Left lung (tissue), 4 donors: ENCODE measurements at regions not wholly inside any gene's neighbourhood (a gene's known extent, or its start where the extent isn't known, plus 50 kb on each side); places are given as distances from the start of the nearest gene placed in this dataset.
A peak's percentile ranks its signal among the peaks of the same experiment; 100 is the strongest.
"Not testable (repeated sequence)": the region's sequence is repeated elsewhere in the genome, so short reads cannot be mapped to it uniquely, and the experiment has no call there.

Source experiments
- ATAC-seq: fragments of 200-7000 bp; cut with Tn5 transposase; one replicate; pipeline ENCODE4 v1.9.1; 2020; ENCODE audit warnings: moderate library complexity
- DNase-seq, 4 donors: peaks; one replicate each; pipeline ENCODE4 v3.0.0-alpha.2; 2013 to 2020
- H3K27ac ChIP-seq, 2 donors: fragments of 200-600 bp; sonication (generic) in 1 of 2; one replicate each; pipeline versions ENCODE4 v1.5.0 to v1.8.0; 2020 to 2021
- H3K27me3 ChIP-seq, 2 donors: fragments of 200-600 bp; sonication (generic) in 1 of 2; one replicate each; pipeline versions ENCODE4 v1.5.0 to v1.8.0; 2020 to 2021
- H3K36me3 ChIP-seq, 2 donors: fragments of 200-600 bp; sonication (generic) in 1 of 2; one replicate each; pipeline versions ENCODE4 v1.5.0 to v1.8.0; 2020 to 2021
- H3K4me1 ChIP-seq, 2 donors: fragments of 200-600 bp; one replicate each; pipeline ENCODE4 v1.8.0; 2021
- H3K4me3 ChIP-seq, 2 donors: fragments of 200-600 bp; sonication (generic) in 1 of 2; one replicate each; pipeline versions ENCODE4 v1.5.0 to v1.8.0; 2020 to 2021; ENCODE audit warnings: mild to moderate bottlenecking in 1 of 2
- H3K9me3 ChIP-seq, 2 donors: fragments of 200-600 bp; sonication (generic) in 1 of 2; one replicate each; pipeline versions ENCODE4 v1.5.0 to v1.8.0; 2020 to 2021
- intact Hi-C, 2 donors: fragments of 100-400 bp; cut with DNase I; formaldehyde crosslinking; loops; one replicate each; pipeline versions ENCODE4 v1.11.2 to v1.14.2; 2022
- TF ChIP-seq, protein P1 (sequence below), 2 donors: fragments of 200-600 bp; sonication (generic) in 1 of 2; IDR thresholded peaks; one replicate each; pipeline versions ENCODE4 v1.5.0 to v1.8.0; 2021; ENCODE audit warnings: antibody characterized with exemption in 2 of 2
- donor health status: DM: no; HTN: yes; CAD: no.
- donor health status: DM: no; HTN: no; CAD: no.

DNA sequence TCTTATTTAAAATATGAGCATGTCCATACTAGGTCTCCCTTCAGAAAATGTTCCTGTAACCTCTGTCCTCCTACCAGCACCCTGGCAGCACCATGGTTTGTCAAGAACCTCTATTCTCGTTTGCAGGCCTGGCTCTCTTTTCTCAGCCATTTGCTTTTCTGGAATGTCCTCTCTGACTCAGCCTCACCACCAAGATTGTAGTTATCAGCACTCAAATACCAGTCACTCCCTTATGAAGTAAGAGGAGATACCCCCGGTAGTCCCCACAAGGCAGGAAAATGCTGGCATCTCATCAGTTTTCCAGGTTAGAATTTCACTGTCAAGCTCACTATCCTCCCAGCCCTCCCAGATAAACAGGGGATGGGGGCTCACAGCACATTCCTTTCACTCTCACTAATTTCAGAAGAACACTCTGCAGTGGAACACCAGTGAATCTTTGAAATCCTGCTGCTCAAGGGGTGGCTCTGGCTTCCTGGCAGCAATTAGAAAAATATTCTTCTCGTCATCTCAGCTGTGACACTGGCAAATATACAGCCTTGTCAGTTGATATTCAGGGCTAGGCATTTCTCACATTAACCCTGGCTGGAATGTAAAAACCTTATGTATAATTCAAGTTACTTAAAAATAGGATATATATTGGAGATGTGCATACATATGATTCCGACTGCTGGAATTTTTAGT is 129.2 kb downstream of the TBX18 start:
- Histone ChIP-seq H3K9me3 (peaks cover 0 to 1% of the 10 kb centered on the region in 2 donors), H3K27me3 (no peaks in the 10 kb centered on the region), H3K27ac (no peak overlapping the region), H3K36me3 (no peaks in the 10 kb centered on the region), H3K4me1 (no peaks in the 10 kb centered on the region), H3K4me3 (no peak overlapping the region)
- ATAC-seq, result no peak
- intact Hi-C loops, result no loop called here
- DNase-seq, result no peak
- TF ChIP-seq, protein P1, sequence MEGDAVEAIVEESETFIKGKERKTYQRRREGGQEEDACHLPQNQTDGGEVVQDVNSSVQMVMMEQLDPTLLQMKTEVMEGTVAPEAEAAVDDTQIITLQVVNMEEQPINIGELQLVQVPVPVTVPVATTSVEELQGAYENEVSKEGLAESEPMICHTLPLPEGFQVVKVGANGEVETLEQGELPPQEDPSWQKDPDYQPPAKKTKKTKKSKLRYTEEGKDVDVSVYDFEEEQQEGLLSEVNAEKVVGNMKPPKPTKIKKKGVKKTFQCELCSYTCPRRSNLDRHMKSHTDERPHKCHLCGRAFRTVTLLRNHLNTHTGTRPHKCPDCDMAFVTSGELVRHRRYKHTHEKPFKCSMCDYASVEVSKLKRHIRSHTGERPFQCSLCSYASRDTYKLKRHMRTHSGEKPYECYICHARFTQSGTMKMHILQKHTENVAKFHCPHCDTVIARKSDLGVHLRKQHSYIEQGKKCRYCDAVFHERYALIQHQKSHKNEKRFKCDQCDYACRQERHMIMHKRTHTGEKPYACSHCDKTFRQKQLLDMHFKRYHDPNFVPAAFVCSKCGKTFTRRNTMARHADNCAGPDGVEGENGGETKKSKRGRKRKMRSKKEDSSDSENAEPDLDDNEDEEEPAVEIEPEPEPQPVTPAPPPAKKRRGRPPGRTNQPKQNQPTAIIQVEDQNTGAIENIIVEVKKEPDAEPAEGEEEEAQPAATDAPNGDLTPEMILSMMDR (IDR thresholded peaks at IDR 0.05), result no peak

DNA sequence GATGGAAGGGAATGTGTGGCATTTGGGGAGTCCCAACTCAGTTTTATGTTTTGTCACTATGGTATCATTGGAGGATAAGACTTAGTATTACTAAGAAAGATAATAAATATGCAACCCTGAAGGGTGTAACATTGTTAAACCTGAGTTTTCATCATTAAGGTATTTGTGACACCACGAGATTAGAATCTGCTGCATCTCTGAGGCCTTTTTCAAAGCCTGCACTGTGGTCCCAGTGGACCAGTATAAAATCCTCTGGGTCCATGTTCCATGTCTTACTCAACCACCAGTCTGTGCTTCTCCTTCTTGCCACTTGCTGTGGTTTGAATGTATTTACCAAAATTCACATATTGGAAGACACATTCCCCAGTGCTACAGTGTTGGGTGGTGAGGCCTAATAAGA is 130.6 kb downstream of the TBX18 start:
- no peak for ATAC-seq
- Histone ChIP-seq H3K27me3 (no peaks in the 10 kb centered on the region), H3K4me3 (no peak overlapping the region), H3K36me3 (no peaks in the 10 kb centered on the region), H3K9me3 (peaks cover 0 to 1% of the 10 kb centered on the region in 2 donors), H3K4me1 (no peaks in the 10 kb centered on the region), H3K27ac (no peak overlapping the region)
- intact Hi-C loops, result no loop called here
- TF ChIP-seq, protein P1 (IDR thresholded peaks at IDR 0.05), result no peak
- DNase-seq, result no peak

DNA sequence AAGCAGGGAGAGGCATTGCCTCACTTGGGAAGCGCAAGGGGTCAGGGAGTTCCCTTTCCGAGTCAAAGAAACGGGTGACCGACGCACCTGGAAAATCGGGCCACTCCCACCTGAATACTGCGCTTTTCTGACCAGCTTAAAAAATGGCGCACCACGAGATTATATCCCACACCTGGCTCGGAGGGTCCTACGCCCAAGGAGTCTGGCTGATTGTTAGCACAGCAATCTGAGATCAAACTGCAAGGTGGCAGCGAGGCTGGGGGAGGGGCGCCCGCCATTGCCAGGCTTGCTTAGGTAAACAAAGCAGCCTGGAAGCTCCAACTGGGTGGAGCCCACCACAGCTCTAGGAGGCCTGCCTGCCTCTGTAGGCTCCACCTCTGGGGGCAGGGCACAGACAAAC is 137.9 kb downstream of the TBX18 start:
- ATAC-seq, H3K27ac ChIP-seq, H3K9me3 ChIP-seq, H3K4me1 ChIP-seq, H3K36me3 ChIP-seq, intact Hi-C loops, H3K27me3 ChIP-seq, H3K4me3 ChIP-seq: not testable (repeated sequence)
- DNase-seq, result peak in 1 of 4 donors; percentile 38

DNA sequence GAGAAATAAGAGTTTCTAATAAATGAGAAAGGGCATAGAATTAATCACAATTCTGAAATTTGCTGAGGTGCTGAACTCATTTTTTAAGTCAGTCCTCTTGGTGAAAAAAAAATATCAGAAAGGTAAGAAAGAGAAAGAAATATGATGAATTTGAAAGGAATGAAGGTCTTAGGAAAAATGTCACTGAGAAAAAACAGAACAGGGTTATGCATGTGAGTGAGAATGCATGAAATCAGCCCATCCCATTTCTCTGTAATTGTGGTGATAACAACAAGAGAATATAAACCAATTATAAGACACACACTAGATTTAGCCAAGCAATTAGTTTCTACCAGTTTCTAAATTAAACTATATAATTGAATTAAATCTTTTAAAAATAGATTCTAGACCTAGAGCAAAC is 138.9 kb downstream of the TBX18 start:
- Histone ChIP-seq H3K36me3 (no peaks in the 10 kb centered on the region), H3K27me3 (no peaks in the 10 kb centered on the region), H3K4me3 (no peak overlapping the region), H3K4me1 (no peaks in the 10 kb centered on the region), H3K27ac (no peak overlapping the region), H3K9me3 (peaks cover 0 to 14% of the 10 kb centered on the region in 2 donors)
- no peak for ATAC-seq
- intact Hi-C loops, result no loop called here
- DNase-seq, result no peak
- TF ChIP-seq, protein P1 (IDR thresholded peaks at IDR 0.05), result no peak

DNA sequence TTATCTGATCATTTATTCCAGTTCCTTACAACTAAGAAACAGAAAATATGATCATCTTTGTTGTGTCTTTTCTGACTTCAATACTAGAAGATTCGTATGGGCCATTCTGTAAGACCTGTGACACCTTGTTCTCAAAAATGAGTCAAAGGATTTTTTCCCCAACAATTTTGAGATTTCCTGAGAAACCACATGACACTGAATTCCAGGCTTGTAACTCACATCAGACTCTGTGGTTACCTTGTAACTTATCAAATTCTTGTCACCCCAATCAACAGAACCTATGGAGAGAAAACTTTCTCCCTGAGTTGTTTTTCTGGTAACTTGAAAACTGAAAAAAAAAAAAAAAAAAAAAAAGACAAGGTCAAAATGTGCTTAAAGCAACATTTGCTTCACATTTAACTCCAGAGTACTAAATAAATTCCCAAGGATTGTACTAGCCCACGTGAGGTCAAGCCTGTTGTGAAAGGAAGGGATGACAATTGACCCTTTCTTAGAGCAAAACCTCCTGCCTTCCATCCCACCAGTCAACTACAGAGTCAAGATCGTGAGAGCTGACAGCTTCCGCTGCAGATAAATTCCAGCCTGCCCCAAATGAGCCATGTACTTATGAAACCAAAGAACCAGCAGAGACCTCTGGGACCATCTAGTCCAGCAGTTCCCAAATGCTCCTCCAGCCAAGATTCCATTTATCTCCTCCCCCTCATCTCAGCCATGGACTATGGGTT is 140.3 kb downstream of the TBX18 start:
- H3K27ac ChIP-seq, result no peak overlapping the region
- peaks cover 0 to 14% of the 10 kb centered on the region in 2 donors for H3K9me3 ChIP-seq
- no peak for DNase-seq
- TF ChIP-seq, protein P1 (IDR thresholded peaks at IDR 0.05), result no peak
- intact Hi-C loops, result no loop called here
- no peak for ATAC-seq
- H3K4me3 ChIP-seq, result no peak overlapping the region
- no peaks in the 10 kb centered on the region for H3K27me3 ChIP-seq
- no peaks in the 10 kb centered on the region for H3K36me3 ChIP-seq
- no peaks in the 10 kb centered on the region for H3K4me1 ChIP-seq
